WERI-Rb-1 (cell line): ENCODE measurements at regions not wholly inside any gene's neighbourhood (a gene's known extent, or its start where the extent isn't known, plus 50 kb on each side); places are given as distances from the start of the nearest gene placed in this dataset.

Experiments
- DNase-seq: peaks from one replicate; pipeline ENCODE4 v3.0.0-alpha.2; 2020
- H3K27ac ChIP-seq: fragments of 250-450 bp; sonication (Bioruptor Pico); 2 replicates; pipeline ENCODE4 v1.5.1; 2020; ENCODE audit warnings: mild to moderate bottlenecking, moderate library complexity
- H3K27me3 ChIP-seq: fragments of 250-450 bp; sonication (Bioruptor Pico); 2 replicates; pipeline ENCODE4 v1.5.1; 2021; ENCODE audit warnings: mild to moderate bottlenecking, low read depth, moderate library complexity; ENCODE audit not compliant: insufficient read depth, severe bottlenecking
- H3K36me3 ChIP-seq: fragments of 250-450 bp; sonication (Bioruptor Pico); 2 replicates; pipeline ENCODE4 v1.5.1; 2020; ENCODE audit warnings: mild to moderate bottlenecking, moderate library complexity
- H3K4me3 ChIP-seq: 2 replicates; pipeline ENCODE4 v1.5.1; 2011; ENCODE audit warnings: low read depth, mild to moderate bottlenecking, control low read depth, low read length
- H3K9me3 ChIP-seq: fragments of 250-450 bp; sonication (Bioruptor Pico); 2 replicates; pipeline ENCODE4 v1.5.1; 2021; ENCODE audit warnings: mild to moderate bottlenecking, moderate library complexity; ENCODE audit not compliant: severe bottlenecking
- CTCF ChIP-seq: IDR thresholded peaks from 2 replicates; pipeline ENCODE4 v1.5.1; 2011; ENCODE audit warnings: low read depth, mild to moderate bottlenecking, control low read depth, inconsistent platforms, low read length

- Histone ChIP-seq H3K36me3 (no peaks in the 10 kb centered on the region), H3K27me3 (no peaks in the 10 kb centered on the region), H3K27ac (no peak overlapping the region), H3K4me3 (no peak overlapping the region), H3K9me3 (no peaks in the 10 kb centered on the region)
- TF ChIP-seq CTCF: no peak
- DNase-seq: no peak
These were observed 88.8 kb upstream of the SEPTIN5 start for GRCh38 chr22:19625331-19626041.

GRCh38 chr22:19626042-19626587 lies 88.2 kb upstream of the SEPTIN5 start:
- Histone ChIP-seq H3K9me3 (no peaks in the 10 kb centered on the region), H3K36me3 (no peaks in the 10 kb centered on the region), H3K4me3 (no peak overlapping the region), H3K27me3 (no peaks in the 10 kb centered on the region), H3K27ac (no peak overlapping the region)
- DNase-seq: no peak
- no peak for TF ChIP-seq CTCF

- no peaks in the 10 kb centered on the region for H3K27me3 ChIP-seq
- TF ChIP-seq CTCF: no peak
- no peak for DNase-seq
These were observed 87.6 kb upstream of the SEPTIN5 start for GRCh38 chr22:19626666-19627065.

GRCh38 chr22:19628038-19628776 lies 86.1 kb upstream of the SEPTIN5 start:
- no peak for DNase-seq
- H3K4me3 ChIP-seq: no peak overlapping the region
- no peak for TF ChIP-seq CTCF
- no peak overlapping the region for H3K27ac ChIP-seq
- no peaks in the 10 kb centered on the region for H3K27me3 ChIP-seq
- H3K9me3 ChIP-seq: no peaks in the 10 kb centered on the region
- no peaks in the 10 kb centered on the region for H3K36me3 ChIP-seq

More at GRCh38 chr22:19626666-19627065, 87.6 kb upstream of the SEPTIN5 start:
- Histone ChIP-seq H3K9me3 (no peaks in the 10 kb centered on the region), H3K4me3 (no peak overlapping the region), H3K27ac (no peak overlapping the region), H3K36me3 (no peaks in the 10 kb centered on the region)

- Histone ChIP-seq H3K27me3 (no peaks in the 10 kb centered on the region), H3K27ac (no peak overlapping the region), H3K36me3 (no peaks in the 10 kb centered on the region), H3K9me3 (no peaks in the 10 kb centered on the region), H3K4me3 (no peak overlapping the region)
- TF ChIP-seq CTCF: no peak
- no peak for DNase-seq
These were observed 85.0 kb upstream of the SEPTIN5 start for GRCh38 chr22:19629331-19629719.
